ENCODE measurements at regions not wholly inside any gene's neighbourhood (a gene's known extent, or its start where the extent isn't known, plus 50 kb on each side); places are given as distances from the start of the nearest gene placed in this dataset.

- H3K4me1 ChIP-seq (ENCODE audit: control insufficient read depth, insufficient read depth, low read length), result no peaks in the 10 kb centered on the region
- intact Hi-C loops (cut with micrococcal nuclease), result no loop called here
- Mint-ChIP-seq H3K27me3 (ENCODE audit: low read depth in 2 of 2) (peaks cover 5 to 8% of the 10 kb centered on the region in 2 donors), H3K9me3 (no peaks in the 10 kb centered on the region), H3K27ac (no peak overlapping the region), H3K4me3 (no peak overlapping the region), H3K4me1 (no peaks in the 10 kb centered on the region), H3K36me3 (no peaks in the 10 kb centered on the region)
- H3K36me3 ChIP-seq (ENCODE audit: control insufficient read depth, insufficient read depth, low read length), result no peaks in the 10 kb centered on the region
- no peak overlapping the region for H3K27ac ChIP-seq (ENCODE audit: low read length)
- TF ChIP-seq CTCF (IDR thresholded peaks at IDR 0.05), result no peak
- no peaks in the 10 kb centered on the region for H3K9me3 ChIP-seq (ENCODE audit: control insufficient read depth, insufficient read depth, low read length)
- WGBS (ENCODE audit: insufficient coverage), result 78% methylated on average over 1 of the region's 1 CpG
- H3K4me3 ChIP-seq (ENCODE audit: low read length), result no peak overlapping the region
- DNase-seq (no peak), ATAC-seq (no peak)
- H3K27me3 ChIP-seq (ENCODE audit: control insufficient read depth, insufficient read depth, low read length), result no peaks in the 10 kb centered on the region
Measured at GRCh38 chr4:128601991-128602695, 207.4 kb upstream of the JADE1 start.

GRCh38 chr4:128600996-128601871 lies 208.3 kb upstream of the JADE1 start:
- Histone ChIP-seq H3K27ac (ENCODE audit: low read length) (no peak overlapping the region), H3K9me3 (ENCODE audit: control insufficient read depth, insufficient read depth, low read length) (no peaks in the 10 kb centered on the region), H3K4me1 (ENCODE audit: control insufficient read depth, insufficient read depth, low read length) (no peaks in the 10 kb centered on the region), H3K36me3 (ENCODE audit: control insufficient read depth, insufficient read depth, low read length) (no peaks in the 10 kb centered on the region), H3K4me3 (ENCODE audit: low read length) (no peak overlapping the region), H3K27me3 (ENCODE audit: control insufficient read depth, insufficient read depth, low read length) (no peaks in the 10 kb centered on the region)
- 81% methylated on average over 14 of the region's 14 CpGs for WGBS (ENCODE audit: insufficient coverage)
- H3K27ac Mint-ChIP-seq, result no peak overlapping the region
- DNase-seq (no peak), ATAC-seq (no peak)
- no peaks in the 10 kb centered on the region for H3K4me1 Mint-ChIP-seq
- H3K4me3 Mint-ChIP-seq, result no peak overlapping the region
- intact Hi-C loops (cut with micrococcal nuclease), result no loop called here
- no peak for TF ChIP-seq CTCF (IDR thresholded peaks at IDR 0.05)
- H3K27me3 Mint-ChIP-seq (ENCODE audit: low read depth in 2 of 2), result peaks cover 13% of the 10 kb centered on the region in 2 donors
- no peaks in the 10 kb centered on the region for H3K36me3 Mint-ChIP-seq
- no peaks in the 10 kb centered on the region for H3K9me3 Mint-ChIP-seq

GRCh38 chr4:128600410-128600809 lies 209.1 kb upstream of the JADE1 start:
- no peak for DNase-seq
- no peak for ATAC-seq
- H3K9me3 Mint-ChIP-seq, result peaks cover 0 to 2% of the 10 kb centered on the region in 2 donors
- no peaks in the 10 kb centered on the region for H3K9me3 ChIP-seq (ENCODE audit: control insufficient read depth, insufficient read depth, low read length)
- no peak for TF ChIP-seq CTCF (IDR thresholded peaks at IDR 0.05)
- H3K36me3 ChIP-seq (ENCODE audit: control insufficient read depth, insufficient read depth, low read length), result no peaks in the 10 kb centered on the region
- 90% methylated on average over 3 of the region's 3 CpGs for WGBS (ENCODE audit: insufficient coverage)
- H3K4me1 Mint-ChIP-seq, result no peaks in the 10 kb centered on the region
- H3K4me3 ChIP-seq (ENCODE audit: low read length), result no peak overlapping the region
- H3K27ac ChIP-seq (ENCODE audit: low read length), result no peak overlapping the region
- H3K27me3 Mint-ChIP-seq (ENCODE audit: low read depth in 2 of 2), result peaks cover 15 to 17% of the 10 kb centered on the region in 2 donors
- H3K4me1 ChIP-seq (ENCODE audit: control insufficient read depth, insufficient read depth, low read length), result no peaks in the 10 kb centered on the region
- H3K27me3 ChIP-seq (ENCODE audit: control insufficient read depth, insufficient read depth, low read length), result no peaks in the 10 kb centered on the region
- intact Hi-C loops (cut with micrococcal nuclease), result no loop called here
- H3K4me3 Mint-ChIP-seq, result no peak overlapping the region
- H3K36me3 Mint-ChIP-seq, result peaks cover 5% of the 10 kb centered on the region
- no peak overlapping the region for H3K27ac Mint-ChIP-seq
